ENCODE measurements at regions not wholly inside any gene's neighbourhood (a gene's known extent, or its start where the extent isn't known, plus 50 kb on each side); places are given as distances from the start of the nearest gene placed in this dataset.

DNA sequence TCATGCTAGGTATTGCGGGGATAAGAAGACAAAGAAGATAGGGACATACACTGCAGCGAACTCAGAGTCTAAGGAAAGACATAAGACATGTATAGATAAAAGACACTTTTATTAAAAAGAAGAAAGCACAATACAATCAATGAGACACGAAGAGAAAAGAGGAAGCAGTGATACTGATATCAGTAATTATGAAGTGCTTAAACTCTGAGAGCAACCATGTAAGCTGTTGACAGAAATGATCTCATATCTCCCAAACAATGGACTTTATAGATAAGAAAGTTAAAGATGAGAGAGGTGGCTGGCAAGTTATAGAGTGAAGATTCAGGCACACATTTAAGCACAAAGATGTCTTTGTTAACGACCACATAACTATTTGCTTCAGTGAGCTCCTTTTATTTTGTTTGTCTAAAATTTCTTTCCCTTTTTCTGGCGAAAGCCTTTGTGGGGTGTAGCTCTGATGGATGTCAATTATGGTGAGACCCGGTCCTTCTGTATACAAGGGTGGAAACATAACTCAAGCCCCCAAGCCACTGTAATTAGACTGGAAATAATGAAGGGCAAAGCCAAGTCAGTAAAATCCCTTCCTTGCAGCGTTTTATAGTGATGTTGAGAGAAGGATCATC is 818.0 kb upstream of the SLC10A2 start:
- ChIA-PET CTCF (interaction anchor here (0.6 kb wide), 1 partner anchor 25 kb away, joined by 3 read pairs; no protein-coding TSS in a partner anchor), POLR2A (no interaction called here)
- Histone ChIP-seq H3K9me3 (ENCODE audit: control insufficient read depth, insufficient read depth, low read depth, low read length) (no peaks in the 10 kb centered on the region), H3K36me3 (ENCODE audit: control insufficient read depth in 2 of 2, insufficient read depth in 1 of 2, low read length in 2 of 2) (no peaks in the 10 kb centered on the region), H3K4me3 (ENCODE audit: low read depth, low read length) (no peak overlapping the region), H3K27ac (ENCODE audit: extremely low read depth, low read depth, low read length) (no peak overlapping the region), H3K4me1 (ENCODE audit: control insufficient read depth, insufficient read depth, low read length) (no peaks in the 10 kb centered on the region)
- no peak for TF ChIP-seq ZNF175 (tag by site-specific recombination; IDR thresholded peaks at IDR 0.05)
- TF ChIP-seq, protein P1, sequence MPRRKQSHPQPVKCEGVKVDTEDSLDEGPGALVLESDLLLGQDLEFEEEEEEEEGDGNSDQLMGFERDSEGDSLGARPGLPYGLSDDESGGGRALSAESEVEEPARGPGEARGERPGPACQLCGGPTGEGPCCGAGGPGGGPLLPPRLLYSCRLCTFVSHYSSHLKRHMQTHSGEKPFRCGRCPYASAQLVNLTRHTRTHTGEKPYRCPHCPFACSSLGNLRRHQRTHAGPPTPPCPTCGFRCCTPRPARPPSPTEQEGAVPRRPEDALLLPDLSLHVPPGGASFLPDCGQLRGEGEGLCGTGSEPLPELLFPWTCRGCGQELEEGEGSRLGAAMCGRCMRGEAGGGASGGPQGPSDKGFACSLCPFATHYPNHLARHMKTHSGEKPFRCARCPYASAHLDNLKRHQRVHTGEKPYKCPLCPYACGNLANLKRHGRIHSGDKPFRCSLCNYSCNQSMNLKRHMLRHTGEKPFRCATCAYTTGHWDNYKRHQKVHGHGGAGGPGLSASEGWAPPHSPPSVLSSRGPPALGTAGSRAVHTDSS (tag by site-specific recombination; IDR thresholded peaks at IDR 0.05), result no peak
- TF ChIP-seq ZNF394 (tag by site-specific recombination; IDR thresholded peaks at IDR 0.05; ENCODE audit: borderline replicate concordance), result no peak
- no peak for TF ChIP-seq MEIS1 (CRISPR knock-in tag; IDR thresholded peaks at IDR 0.05; ENCODE audit: borderline replicate concordance)
- TF ChIP-seq, protein P2, sequence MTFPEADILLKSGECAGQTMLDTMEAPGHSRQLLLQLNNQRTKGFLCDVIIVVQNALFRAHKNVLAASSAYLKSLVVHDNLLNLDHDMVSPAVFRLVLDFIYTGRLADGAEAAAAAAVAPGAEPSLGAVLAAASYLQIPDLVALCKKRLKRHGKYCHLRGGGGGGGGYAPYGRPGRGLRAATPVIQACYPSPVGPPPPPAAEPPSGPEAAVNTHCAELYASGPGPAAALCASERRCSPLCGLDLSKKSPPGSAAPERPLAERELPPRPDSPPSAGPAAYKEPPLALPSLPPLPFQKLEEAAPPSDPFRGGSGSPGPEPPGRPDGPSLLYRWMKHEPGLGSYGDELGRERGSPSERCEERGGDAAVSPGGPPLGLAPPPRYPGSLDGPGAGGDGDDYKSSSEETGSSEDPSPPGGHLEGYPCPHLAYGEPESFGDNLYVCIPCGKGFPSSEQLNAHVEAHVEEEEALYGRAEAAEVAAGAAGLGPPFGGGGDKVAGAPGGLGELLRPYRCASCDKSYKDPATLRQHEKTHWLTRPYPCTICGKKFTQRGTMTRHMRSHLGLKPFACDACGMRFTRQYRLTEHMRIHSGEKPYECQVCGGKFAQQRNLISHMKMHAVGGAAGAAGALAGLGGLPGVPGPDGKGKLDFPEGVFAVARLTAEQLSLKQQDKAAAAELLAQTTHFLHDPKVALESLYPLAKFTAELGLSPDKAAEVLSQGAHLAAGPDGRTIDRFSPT (tag by site-specific recombination; IDR thresholded peaks at IDR 0.05), result no peak
- TF ChIP-seq ZFP69B (tag by site-specific recombination; IDR thresholded peaks at IDR 0.05), result no peak
- no peak for TF ChIP-seq ZNF114 (tag by site-specific recombination; IDR thresholded peaks at IDR 0.05)
- no peak for TF ChIP-seq TCF7L2 (IDR thresholded peaks at IDR 0.05; ENCODE audit: borderline replicate concordance, low read depth, low read length)
- TF ChIP-seq, protein P3, sequence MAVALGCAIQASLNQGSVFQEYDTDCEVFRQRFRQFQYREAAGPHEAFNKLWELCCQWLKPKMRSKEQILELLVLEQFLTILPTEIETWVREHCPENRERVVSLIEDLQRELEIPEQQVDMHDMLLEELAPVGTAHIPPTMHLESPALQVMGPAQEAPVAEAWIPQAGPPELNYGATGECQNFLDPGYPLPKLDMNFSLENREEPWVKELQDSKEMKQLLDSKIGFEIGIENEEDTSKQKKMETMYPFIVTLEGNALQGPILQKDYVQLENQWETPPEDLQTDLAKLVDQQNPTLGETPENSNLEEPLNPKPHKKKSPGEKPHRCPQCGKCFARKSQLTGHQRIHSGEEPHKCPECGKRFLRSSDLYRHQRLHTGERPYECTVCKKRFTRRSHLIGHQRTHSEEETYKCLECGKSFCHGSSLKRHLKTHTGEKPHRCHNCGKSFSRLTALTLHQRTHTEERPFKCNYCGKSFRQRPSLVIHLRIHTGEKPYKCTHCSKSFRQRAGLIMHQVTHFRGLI (tag by site-specific recombination; IDR thresholded peaks at IDR 0.05), result no peak
- TF ChIP-seq, protein P4, sequence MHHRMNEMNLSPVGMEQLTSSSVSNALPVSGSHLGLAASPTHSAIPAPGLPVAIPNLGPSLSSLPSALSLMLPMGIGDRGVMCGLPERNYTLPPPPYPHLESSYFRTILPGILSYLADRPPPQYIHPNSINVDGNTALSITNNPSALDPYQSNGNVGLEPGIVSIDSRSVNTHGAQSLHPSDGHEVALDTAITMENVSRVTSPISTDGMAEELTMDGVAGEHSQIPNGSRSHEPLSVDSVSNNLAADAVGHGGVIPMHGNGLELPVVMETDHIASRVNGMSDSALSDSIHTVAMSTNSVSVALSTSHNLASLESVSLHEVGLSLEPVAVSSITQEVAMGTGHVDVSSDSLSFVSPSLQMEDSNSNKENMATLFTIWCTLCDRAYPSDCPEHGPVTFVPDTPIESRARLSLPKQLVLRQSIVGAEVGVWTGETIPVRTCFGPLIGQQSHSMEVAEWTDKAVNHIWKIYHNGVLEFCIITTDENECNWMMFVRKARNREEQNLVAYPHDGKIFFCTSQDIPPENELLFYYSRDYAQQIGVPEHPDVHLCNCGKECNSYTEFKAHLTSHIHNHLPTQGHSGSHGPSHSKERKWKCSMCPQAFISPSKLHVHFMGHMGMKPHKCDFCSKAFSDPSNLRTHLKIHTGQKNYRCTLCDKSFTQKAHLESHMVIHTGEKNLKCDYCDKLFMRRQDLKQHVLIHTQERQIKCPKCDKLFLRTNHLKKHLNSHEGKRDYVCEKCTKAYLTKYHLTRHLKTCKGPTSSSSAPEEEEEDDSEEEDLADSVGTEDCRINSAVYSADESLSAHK (tag by site-specific recombination; IDR thresholded peaks at IDR 0.05), result no peak
- TF ChIP-seq YY2 (tag by site-specific recombination; IDR thresholded peaks at IDR 0.05), result no peak
- no peak for TF ChIP-seq BCL11A (tag by site-specific recombination; IDR thresholded peaks at IDR 0.05; ENCODE audit: low read depth)
- TF ChIP-seq ZNF140 (tag by site-specific recombination; IDR thresholded peaks at IDR 0.05), result no peak

DNA sequence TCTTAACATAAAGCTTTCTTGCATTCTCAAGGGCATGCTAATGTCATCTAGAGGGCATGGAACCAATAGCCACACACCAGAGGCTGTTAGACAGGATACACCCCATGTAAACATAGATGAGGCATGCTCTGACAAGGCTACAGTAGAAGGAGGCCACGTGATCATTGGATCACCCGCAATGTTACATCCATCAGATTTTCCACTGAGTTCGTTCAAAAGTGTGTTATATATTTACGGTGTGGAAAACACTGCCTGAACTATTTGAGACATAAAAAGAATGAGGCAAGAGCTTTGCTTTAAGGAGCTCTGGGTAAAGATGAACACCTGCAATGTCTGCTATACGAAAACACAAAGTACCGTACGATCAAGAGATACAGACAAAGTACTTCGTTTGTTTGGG is 817.5 kb upstream of the SLC10A2 start:
- Histone ChIP-seq H3K9me3 (ENCODE audit: control insufficient read depth, insufficient read depth, low read depth, low read length) (no peaks in the 10 kb centered on the region), H3K36me3 (ENCODE audit: control insufficient read depth in 2 of 2, insufficient read depth in 1 of 2, low read length in 2 of 2) (no peaks in the 10 kb centered on the region), H3K4me3 (ENCODE audit: low read depth, low read length) (no peak overlapping the region), H3K4me1 (ENCODE audit: control insufficient read depth, insufficient read depth, low read length) (no peaks in the 10 kb centered on the region), H3K27ac (ENCODE audit: extremely low read depth, low read depth, low read length) (no peak overlapping the region)
- POLR2A ChIA-PET, result no interaction called here
- CTCF ChIA-PET, result interaction anchor here (1.7 kb wide), 1 partner anchor 696 kb away, joined by 6 read pairs; no protein-coding TSS in a partner anchor
- TF ChIP-seq, protein P5, sequence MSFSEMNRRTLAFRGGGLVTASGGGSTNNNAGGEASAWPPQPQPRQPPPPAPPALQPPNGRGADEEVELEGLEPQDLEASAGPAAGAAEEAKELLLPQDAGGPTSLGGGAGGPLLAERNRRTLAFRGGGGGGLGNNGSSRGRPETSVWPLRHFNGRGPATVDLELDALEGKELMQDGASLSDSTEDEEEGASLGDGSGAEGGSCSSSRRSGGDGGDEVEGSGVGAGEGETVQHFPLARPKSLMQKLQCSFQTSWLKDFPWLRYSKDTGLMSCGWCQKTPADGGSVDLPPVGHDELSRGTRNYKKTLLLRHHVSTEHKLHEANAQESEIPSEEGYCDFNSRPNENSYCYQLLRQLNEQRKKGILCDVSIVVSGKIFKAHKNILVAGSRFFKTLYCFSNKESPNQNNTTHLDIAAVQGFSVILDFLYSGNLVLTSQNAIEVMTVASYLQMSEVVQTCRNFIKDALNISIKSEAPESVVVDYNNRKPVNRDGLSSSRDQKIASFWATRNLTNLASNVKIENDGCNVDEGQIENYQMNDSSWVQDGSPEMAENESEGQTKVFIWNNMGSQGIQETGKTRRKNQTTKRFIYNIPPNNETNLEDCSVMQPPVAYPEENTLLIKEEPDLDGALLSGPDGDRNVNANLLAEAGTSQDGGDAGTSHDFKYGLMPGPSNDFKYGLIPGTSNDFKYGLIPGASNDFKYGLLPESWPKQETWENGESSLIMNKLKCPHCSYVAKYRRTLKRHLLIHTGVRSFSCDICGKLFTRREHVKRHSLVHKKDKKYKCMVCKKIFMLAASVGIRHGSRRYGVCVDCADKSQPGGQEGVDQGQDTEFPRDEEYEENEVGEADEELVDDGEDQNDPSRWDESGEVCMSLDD (tag by site-specific recombination; IDR thresholded peaks at IDR 0.05), result no peak
- no peak for TF ChIP-seq ZNF10 (tag by site-specific recombination; IDR thresholded peaks at IDR 0.05)
- TF ChIP-seq ZNF112 (tag by site-specific recombination; IDR thresholded peaks at IDR 0.05), result no peak
- TF ChIP-seq ZNF654 (tag by site-specific recombination; IDR thresholded peaks at IDR 0.05; ENCODE audit: low read depth), result no peak
- TF ChIP-seq ZNF623 (tag by site-specific recombination; IDR thresholded peaks at IDR 0.05), result no peak
- TF ChIP-seq ZNF777 (tag by site-specific recombination; IDR thresholded peaks at IDR 0.05; ENCODE audit: borderline replicate concordance), result no peak
- no peak for TF ChIP-seq ZNF404 (tag by site-specific recombination; IDR thresholded peaks at IDR 0.05)
- TF ChIP-seq ZFP41 (tag by site-specific recombination; IDR thresholded peaks at IDR 0.05; ENCODE audit: borderline replicate concordance), result no peak
- TF ChIP-seq, protein P2 (tag by site-specific recombination; IDR thresholded peaks at IDR 0.05), result no peak
- TF ChIP-seq MEIS1 (CRISPR knock-in tag; IDR thresholded peaks at IDR 0.05; ENCODE audit: borderline replicate concordance), result no peak
